Thoracic aorta (tissue), 2 donors: ENCODE measurements at regions not wholly inside any gene's neighbourhood (a gene's known extent, or its start where the extent isn't known, plus 50 kb on each side); places are given as distances from the start of the nearest gene placed in this dataset.

Source experiments
- ATAC-seq: fragments of 150-250 bp; one replicate; pipeline ENCODE4 v1.8.0; 2017; ENCODE audit warnings: low read depth; ENCODE audit not compliant: insufficient number of reproducible peaks, low FRiP score
- DNase-seq: peaks from one replicate; pipeline ENCODE4 v3.0.0-alpha.2; 2020; ENCODE audit warnings: low spot score
- H3K27ac ChIP-seq, 2 donors: fragments of 200-600 bp; sonication (generic); 1 replicate in 1 of 2; 2 replicates in 1 of 2; pipeline ENCODE4 v1.5.1; 2016; ENCODE audit warnings: mild to moderate bottlenecking in 2 of 2, moderate library complexity in 2 of 2
- H3K27me3 ChIP-seq: fragments of 200-600 bp; sonication (generic); replicated peaks from 2 replicates; pipeline ENCODE4 v1.6.0; 2016; ENCODE audit warnings: mild to moderate bottlenecking; ENCODE audit not compliant: insufficient read depth
- H3K36me3 ChIP-seq: fragments of 200-600 bp; sonication (generic); one replicate; pipeline ENCODE4 v1.5.1; 2016
- H3K4me1 ChIP-seq, 2 donors: fragments of 200-600 bp; sonication (generic); 1 replicate in 1 of 2; 2 replicates in 1 of 2; pipeline versions ENCODE4 v1.5.1 to v1.6.0; 2016; ENCODE audit warnings: low read depth in 2 of 2, mild to moderate bottlenecking in 1 of 2; ENCODE audit not compliant: control insufficient read depth in 1 of 2
- H3K4me3 ChIP-seq: fragments of 200-600 bp; sonication (generic); 2 replicates; pipeline ENCODE4 v1.5.1; 2016; ENCODE audit warnings: mild to moderate bottlenecking
- H3K9me3 ChIP-seq: fragments of 200-600 bp; sonication (generic); 2 replicates; pipeline ENCODE4 v1.5.1; 2016
- TF ChIP-seq, protein P1 (sequence below): fragments of 200-600 bp; sonication (generic); IDR thresholded peaks from one replicate; pipeline ENCODE4 v1.5.1; 2019; ENCODE audit warnings: antibody characterized with exemption

DNA sequence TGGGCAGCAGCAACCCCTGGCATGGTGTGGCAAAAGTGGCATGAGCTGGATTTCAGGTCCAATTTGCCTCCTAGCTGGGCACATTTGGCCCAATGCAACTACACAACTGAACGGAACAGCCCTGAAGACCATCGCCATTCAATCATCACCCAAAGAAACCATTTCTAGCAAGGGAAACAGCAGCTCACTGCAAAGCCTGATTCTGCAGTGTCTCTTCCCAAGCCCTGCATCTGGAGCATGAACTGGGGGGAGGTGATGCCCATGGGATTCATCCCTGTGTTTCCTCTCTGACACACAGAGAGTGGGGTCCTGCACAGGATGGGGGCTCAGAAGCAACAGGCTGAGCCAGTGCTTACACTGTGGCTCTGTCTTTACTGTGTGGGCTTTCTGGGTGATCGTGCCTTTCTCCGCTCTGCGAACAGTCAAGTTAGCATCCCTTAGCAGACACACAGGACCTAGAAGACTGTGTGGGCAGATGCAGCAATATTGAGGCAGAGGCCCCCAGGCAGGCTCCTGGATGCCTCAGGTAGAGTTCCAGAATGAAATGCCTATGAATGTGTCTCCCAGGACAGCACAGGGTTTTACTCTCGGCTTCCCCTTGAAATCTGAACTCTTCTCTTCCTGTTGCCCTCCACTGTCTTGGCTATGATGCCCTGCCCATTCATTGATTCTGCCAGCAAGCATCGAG, 91.1 kb upstream of the ALDH1A3 start:
- Histone ChIP-seq H3K36me3 (no peaks in the 10 kb centered on the region), H3K4me3 (no peak overlapping the region), H3K4me1 (no peaks in the 10 kb centered on the region), H3K27me3 (no peaks in the 10 kb centered on the region), H3K9me3 (no peaks in the 10 kb centered on the region), H3K27ac (no peak overlapping the region)
- ATAC-seq (no peak), DNase-seq (no peak)
- TF ChIP-seq, protein P1, sequence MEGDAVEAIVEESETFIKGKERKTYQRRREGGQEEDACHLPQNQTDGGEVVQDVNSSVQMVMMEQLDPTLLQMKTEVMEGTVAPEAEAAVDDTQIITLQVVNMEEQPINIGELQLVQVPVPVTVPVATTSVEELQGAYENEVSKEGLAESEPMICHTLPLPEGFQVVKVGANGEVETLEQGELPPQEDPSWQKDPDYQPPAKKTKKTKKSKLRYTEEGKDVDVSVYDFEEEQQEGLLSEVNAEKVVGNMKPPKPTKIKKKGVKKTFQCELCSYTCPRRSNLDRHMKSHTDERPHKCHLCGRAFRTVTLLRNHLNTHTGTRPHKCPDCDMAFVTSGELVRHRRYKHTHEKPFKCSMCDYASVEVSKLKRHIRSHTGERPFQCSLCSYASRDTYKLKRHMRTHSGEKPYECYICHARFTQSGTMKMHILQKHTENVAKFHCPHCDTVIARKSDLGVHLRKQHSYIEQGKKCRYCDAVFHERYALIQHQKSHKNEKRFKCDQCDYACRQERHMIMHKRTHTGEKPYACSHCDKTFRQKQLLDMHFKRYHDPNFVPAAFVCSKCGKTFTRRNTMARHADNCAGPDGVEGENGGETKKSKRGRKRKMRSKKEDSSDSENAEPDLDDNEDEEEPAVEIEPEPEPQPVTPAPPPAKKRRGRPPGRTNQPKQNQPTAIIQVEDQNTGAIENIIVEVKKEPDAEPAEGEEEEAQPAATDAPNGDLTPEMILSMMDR: no peak

DNA sequence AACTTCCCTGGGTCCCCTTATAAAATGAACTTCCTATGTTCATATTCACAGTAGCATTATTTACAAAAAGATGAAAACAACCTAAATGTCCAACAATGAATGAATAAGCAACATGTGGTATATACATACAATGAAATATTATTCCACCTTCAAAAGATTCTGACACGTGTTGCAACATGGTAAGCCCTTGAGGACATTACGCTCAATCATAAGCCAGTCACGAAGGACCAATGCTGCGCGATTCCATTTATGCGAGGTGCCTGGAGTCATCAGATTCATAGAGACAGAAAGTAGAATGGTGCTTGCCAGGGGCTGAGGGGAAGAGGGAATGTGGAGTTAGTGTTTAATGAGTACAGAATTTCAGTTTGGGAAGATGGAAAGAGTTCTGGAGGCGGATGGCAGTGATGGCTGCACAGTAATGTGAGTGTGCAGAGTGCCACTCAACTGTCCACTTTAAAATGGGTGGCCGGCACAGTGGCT, 88.8 kb upstream of the ALDH1A3 start:
- Histone ChIP-seq H3K4me3 (no peak overlapping the region), H3K27me3 (no peaks in the 10 kb centered on the region), H3K4me1 (no peaks in the 10 kb centered on the region), H3K36me3 (no peaks in the 10 kb centered on the region), H3K27ac (no peak overlapping the region), H3K9me3 (no peaks in the 10 kb centered on the region)
- DNase-seq (no peak), ATAC-seq (no peak)
- TF ChIP-seq, protein P1: no peak

DNA sequence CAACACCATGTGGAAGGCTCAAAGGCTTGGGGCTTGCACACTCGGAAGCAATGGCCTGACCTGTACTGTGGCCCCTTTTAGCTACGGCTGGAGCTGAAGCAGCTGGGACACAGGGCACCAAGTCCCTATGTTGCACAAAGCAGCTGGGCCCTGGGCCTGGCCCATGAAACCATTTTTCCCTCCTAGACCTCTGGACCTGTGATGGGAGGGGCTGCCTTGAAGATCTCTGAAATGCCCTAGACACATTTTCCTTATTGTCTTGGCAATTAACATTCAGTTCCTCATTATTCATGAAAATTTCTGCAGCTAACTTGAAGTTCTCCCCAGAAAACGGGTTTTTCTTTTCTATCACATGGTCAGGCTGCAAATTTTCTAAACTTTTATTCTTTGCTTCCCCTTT, 85.6 kb upstream of the ALDH1A3 start:
- no peaks in the 10 kb centered on the region for H3K4me1 ChIP-seq
- no peaks in the 10 kb centered on the region for H3K27me3 ChIP-seq
- ATAC-seq (no peak), DNase-seq (no peak)
- H3K9me3 ChIP-seq: no peaks in the 10 kb centered on the region
- TF ChIP-seq, protein P1: no peak
- no peak overlapping the region for H3K4me3 ChIP-seq
- no peak overlapping the region for H3K27ac ChIP-seq
- H3K36me3 ChIP-seq: no peaks in the 10 kb centered on the region

DNA sequence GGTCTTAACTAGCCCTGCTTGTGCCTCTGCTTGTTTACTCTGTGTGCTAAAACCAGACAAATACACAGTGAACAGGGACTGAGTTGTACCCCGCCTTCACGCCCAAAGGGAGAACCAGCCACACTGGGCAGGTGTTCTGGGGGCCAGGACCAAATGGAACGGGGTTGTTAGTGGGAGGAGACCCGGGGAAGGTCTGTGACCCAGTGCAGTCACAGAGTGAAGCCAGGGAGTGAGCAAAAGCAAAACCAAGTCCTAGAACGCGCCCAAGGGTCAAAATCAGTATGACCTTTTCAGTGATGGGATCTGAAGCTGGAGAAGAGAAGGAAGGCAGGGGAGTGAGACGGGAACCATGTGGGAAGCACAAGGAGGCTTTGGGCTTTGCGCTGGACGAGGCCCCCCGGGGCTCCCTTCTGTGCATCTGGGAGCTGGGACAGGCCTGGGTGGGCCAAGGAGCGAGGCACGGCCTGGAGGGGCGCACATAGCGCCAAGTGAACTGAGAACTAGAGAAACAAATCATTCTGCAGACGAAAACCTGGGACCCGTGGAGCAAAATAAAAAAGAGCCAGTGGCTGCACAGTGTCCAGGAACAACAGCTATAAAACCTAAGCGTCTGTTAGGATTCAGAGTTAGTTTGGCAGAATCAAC, 78.3 kb upstream of the ALDH1A3 start:
- Histone ChIP-seq H3K27me3 (no peaks in the 10 kb centered on the region), H3K4me1 (no peaks in the 10 kb centered on the region), H3K4me3 (no peak overlapping the region), H3K9me3 (no peaks in the 10 kb centered on the region), H3K27ac (no peak overlapping the region), H3K36me3 (no peaks in the 10 kb centered on the region)
- ATAC-seq: no peak
- TF ChIP-seq, protein P1: no peak
- no peak for DNase-seq

DNA sequence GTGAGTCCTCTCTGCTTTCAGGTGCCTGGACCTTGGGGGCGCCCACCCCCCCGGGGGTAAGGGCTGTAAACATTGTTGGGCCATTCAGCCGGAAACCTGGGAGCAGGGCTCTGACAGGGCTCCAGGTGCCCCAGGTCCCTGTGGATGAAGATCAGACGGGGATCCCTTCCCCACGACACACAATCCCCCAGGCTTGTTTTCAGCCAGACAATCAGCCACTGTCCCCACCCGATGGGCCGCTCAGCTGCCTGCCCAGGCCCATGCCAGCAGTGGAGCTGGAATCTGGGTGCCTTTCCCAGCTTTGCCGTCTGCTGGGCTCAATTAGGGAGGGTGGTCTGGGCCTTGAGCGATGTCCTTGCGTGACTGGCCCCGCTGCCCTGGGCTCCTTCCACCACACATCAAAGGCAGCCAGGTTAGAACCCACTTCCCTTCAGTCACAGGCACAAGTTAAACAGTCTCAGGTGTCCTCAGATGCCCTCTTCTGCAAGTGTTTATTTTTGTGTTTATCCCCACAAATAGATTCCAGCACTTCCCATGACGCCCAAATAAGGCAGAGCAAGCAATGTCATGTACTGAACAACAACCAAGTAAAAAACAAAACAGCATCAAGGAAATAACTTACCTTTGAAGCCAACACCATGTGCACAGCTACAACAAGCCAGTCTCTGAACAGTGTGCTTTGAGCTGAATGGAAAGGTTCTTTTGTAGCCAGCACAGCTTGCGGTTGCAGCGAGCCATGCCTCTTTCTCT, 77.0 kb upstream of the ALDH1A3 start:
- Histone ChIP-seq H3K4me1 (no peaks in the 10 kb centered on the region), H3K27me3 (no peaks in the 10 kb centered on the region), H3K4me3 (no peak overlapping the region), H3K9me3 (no peaks in the 10 kb centered on the region), H3K36me3 (no peaks in the 10 kb centered on the region), H3K27ac (no peak overlapping the region)
- DNase-seq (no peak), ATAC-seq (no peak)
- TF ChIP-seq, protein P1: no peak
